Lung (tissue), 11 donors: ENCODE measurements at regions not wholly inside any gene's neighbourhood (a gene's known extent, or its start where the extent isn't known, plus 50 kb on each side); places are given as distances from the start of the nearest gene placed in this dataset.

ENCODE experiments used
- ATAC-seq: fragments of 200-7000 bp; cut with Tn5 transposase; one replicate; pipeline ENCODE4 v1.9.1; 2020; ENCODE audit warnings: moderate number of reproducible peaks; ENCODE audit not compliant: insufficient read depth, low FRiP score
- DNase-seq, 3 donors: peaks; one replicate each; pipeline ENCODE4 v3.0.0-alpha.2; 2013 to 2017
- H3K27ac ChIP-seq, 2 donors: one replicate each; pipeline ENCODE4 v1.5.1; 2013; ENCODE audit warnings: mild to moderate bottlenecking in 2 of 2, moderate library complexity in 2 of 2, control low read depth in 1 of 2, inconsistent platforms in 1 of 2, low read depth in 1 of 2, low read length in 1 of 2
- H3K27me3 ChIP-seq, 3 donors: one replicate each; pipeline ENCODE4 v1.5.1; 2013; ENCODE audit warnings: low read length in 2 of 3; ENCODE audit not compliant: control insufficient read depth in 3 of 3, insufficient read depth in 3 of 3
- H3K36me3 ChIP-seq, 4 donors: one replicate each; pipeline ENCODE4 v1.5.1; 2013; ENCODE audit warnings: low read length in 4 of 4, mild to moderate bottlenecking in 1 of 4, moderate library complexity in 1 of 4; ENCODE audit not compliant: control insufficient read depth in 4 of 4, insufficient read depth in 4 of 4
- H3K4me1 ChIP-seq, 5 donors: one replicate each; pipeline ENCODE4 v1.5.1; 2013; ENCODE audit warnings: low read length in 5 of 5, mild to moderate bottlenecking in 2 of 5, moderate library complexity in 1 of 5; ENCODE audit not compliant: control insufficient read depth in 5 of 5, insufficient read depth in 5 of 5
- H3K4me3 ChIP-seq: one replicate; pipeline ENCODE4 v1.5.1; 2013; ENCODE audit warnings: mild to moderate bottlenecking, control low read depth, moderate library complexity
- H3K9ac ChIP-seq, 2 donors: one replicate each; pipeline ENCODE4 v1.5.1; 2013; ENCODE audit warnings: low read length in 2 of 2, control low read depth in 1 of 2; ENCODE audit not compliant: insufficient read depth in 1 of 2
- H3K9me3 ChIP-seq, 4 donors: one replicate each; pipeline ENCODE4 v1.5.1; 2013; ENCODE audit warnings: low read length in 3 of 4, mild to moderate bottlenecking in 1 of 4, moderate library complexity in 1 of 4; ENCODE audit not compliant: control insufficient read depth in 4 of 4, insufficient read depth in 3 of 4
- CTCF ChIP-seq: IDR thresholded peaks from 2 replicates; pipeline ENCODE4 v1.5.1; 2012; ENCODE audit warnings: mild to moderate bottlenecking; ENCODE audit errors: control extremely low read depth, extremely low read depth
- WGBS, 2 donors: extraction: QIAGEN DNeasy Blood & Tissue Kit; methylation state at CpG; one replicate each; pipeline ENCODE4 v1.1.7; 2013; 5-methylcytosine and 5-hydroxymethylcytosine counted together
- donor health status: control.
- donor health status: control.
- donor health status: Bipolar disorder and iron deficiency.
- donor health status: healthy.
- donor health status: DM: yes; HTN: yes; CAD: no.

GRCh38 chr12:105672121-105672975, 341.9 kb downstream of the C12orf75 start:
- Histone ChIP-seq H3K4me3 (no peak overlapping the region), H3K4me1 (peaks cover 0 to 25% (median 10%) of the 10 kb centered on the region in 5 donors), H3K27ac (peak overlapping the region; percentile 75 to 76), H3K27me3 (no peaks in the 10 kb centered on the region), H3K9me3 (peaks cover 0 to 2% (median 0%) of the 10 kb centered on the region in 4 donors), H3K9ac (no peak overlapping the region), H3K36me3 (no peaks in the 10 kb centered on the region)
- ATAC-seq (no peak), DNase-seq (peak; percentile 80 to 91 (median 84))
- no peak for TF ChIP-seq CTCF
- 57 to 75% methylated on average over 9 of the region's 9 CpGs for WGBS, 2 donors

- WGBS, 2 donors, result 55 to 74% methylated on average over 2 of the region's 2 CpGs
- peaks cover 0 to 2% (median 0%) of the 10 kb centered on the region in 4 donors for H3K9me3 ChIP-seq
- peaks cover 0 to 19% (median 9%) of the 10 kb centered on the region in 5 donors for H3K4me1 ChIP-seq
- no peak for ATAC-seq
- H3K27me3 ChIP-seq, result no peaks in the 10 kb centered on the region
- no peak overlapping the region for H3K4me3 ChIP-seq
- H3K9ac ChIP-seq, result no peak overlapping the region
- peak overlapping the region in 1 of 2 donors; percentile 48 for H3K27ac ChIP-seq
- no peak for TF ChIP-seq CTCF
- H3K36me3 ChIP-seq, result no peaks in the 10 kb centered on the region
- DNase-seq, result no peak
These were observed 344.6 kb downstream of the C12orf75 start for GRCh38 chr12:105674871-105675699.

DNA sequence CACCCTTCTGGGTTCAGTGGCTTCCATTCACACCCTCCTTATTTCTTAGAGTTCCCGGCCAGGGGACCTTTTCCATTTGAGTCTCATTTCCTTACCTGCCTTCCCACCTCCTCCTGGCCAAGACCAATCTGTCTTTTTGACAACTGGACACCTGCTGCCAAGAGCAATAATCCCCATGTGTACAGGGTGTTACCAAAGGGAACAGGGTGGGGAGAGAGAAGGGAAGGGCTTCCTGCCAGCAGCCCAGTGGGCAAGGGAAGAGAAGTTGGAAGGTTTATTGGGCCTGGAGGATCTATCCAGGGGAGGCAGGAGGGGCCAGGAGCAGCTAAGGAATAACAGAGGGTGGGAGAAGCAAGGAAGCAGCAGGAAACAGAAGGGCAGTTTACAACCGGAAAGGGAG, 346.2 kb downstream of the C12orf75 start:
- Histone ChIP-seq H3K4me1 (peaks cover 0 to 16% (median 7%) of the 10 kb centered on the region in 5 donors), H3K4me3 (no peak overlapping the region), H3K9me3 (peaks cover 0 to 2% (median 0%) of the 10 kb centered on the region in 4 donors), H3K27me3 (no peaks in the 10 kb centered on the region), H3K27ac (no peak overlapping the region), H3K9ac (no peak overlapping the region), H3K36me3 (no peaks in the 10 kb centered on the region)
- no peak for TF ChIP-seq CTCF
- peak in 2 of 3 donors; percentile 2 to 8 for DNase-seq
- no peak for ATAC-seq
- WGBS, 2 donors, result 61 to 68% methylated on average over 2 of the region's 2 CpGs
